Amniotic stem cell (primary cell): ENCODE measurements at regions not wholly inside any gene's neighbourhood (a gene's known extent, or its start where the extent isn't known, plus 50 kb on each side); places are given as distances from the start of the nearest gene placed in this dataset.

ENCODE experiments used
- DNase-seq: peaks from one replicate; lab custom pipeline; 2025; lab: John Stamatoyannopoulos, UW

DNA sequence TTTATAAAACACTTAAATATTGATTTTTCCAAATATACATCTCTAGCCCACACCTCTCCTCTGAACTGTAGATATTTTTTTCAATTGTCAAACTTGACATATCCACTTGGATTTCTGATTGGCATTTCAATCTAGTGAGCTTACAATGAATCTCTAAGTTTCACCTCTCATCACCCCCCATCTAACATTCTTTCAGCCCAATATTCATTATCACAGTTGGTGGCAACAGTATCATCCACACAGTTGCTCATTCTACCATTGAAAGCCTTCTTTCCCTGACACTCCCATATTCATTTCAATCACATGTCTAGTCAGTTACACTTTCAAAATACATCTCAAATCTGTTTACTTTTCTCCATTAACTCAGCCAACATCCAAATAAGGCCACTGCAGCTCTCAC, 385.2 kb downstream of the PCDH20 start:
- no peak for DNase-seq

DNA sequence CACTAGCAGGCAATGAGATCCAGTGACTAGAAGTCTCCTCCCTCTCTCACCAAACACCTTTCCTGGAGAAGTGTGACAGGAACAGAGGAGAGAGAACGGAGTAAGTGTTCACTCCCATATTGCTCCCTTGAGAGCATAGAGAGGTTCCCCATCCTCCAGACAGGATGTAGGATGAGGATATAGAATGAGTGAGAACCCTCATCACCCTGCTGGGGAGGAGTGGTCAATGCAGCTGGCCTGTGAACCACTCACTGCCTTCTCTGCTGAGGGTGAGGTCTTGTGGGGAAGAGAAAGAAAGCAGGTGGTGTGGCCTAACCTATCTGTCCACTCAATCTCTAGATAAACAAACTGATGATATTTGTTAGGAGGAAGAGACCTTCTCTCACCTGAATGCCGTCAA, 386.6 kb downstream of the PCDH20 start:
- DNase-seq: no peak

DNA sequence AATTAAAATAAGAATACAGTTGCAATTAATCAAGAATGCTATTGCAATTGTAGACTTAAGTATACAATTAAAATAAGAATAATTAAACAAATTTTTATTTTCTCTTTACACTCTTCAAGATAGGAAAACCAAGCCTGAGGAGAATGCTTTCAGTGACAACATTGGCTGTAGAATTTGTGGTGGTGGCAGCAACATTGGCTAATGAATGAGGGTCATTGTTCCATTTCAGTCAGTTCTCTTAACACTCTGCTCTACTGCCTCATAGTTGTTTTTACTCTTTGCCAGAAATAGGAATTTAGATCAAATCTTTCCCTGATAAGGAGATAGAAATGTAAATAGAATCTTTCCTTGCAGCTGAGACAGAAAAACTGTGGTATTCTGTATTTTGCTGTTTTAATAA, 391.6 kb downstream of the PCDH20 start:
- no peak for DNase-seq

DNA sequence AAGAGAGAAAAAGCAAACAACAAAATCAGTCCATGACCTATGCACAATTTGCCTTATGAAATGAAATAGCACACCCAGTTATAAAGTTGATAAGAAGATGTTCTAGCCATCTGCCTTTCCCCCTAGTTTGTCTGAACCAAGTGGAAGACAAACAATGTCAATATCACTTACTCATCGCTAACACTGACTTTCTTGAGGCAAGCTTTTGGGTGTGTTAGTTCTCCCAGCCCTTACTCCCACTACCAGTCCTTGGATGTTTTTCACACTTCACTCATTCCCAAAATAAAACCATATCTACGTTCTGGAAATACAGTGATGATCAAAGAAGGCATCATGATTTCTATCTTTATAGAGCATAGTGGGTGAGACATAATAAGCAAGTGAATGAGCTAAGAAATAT, 393.8 kb downstream of the PCDH20 start:
- no peak for DNase-seq

DNA sequence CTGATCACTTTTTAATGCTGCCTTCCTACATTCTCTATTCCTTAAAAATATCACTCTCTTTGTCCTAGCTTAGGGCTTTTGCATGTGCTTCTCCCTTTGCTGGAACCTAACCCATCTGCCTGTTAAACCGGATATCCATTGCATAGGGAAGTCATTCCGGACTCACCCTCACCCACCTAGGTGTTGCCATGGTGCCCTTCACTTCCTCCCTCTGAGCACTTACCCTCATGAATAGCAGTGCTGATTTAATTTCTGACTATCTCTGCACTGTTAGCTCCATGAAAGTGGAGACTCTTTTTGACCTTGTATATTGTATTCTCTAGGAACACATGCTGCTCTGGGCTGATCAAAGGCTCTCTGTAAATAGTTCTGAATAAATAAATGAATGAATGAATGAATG, 401.9 kb downstream of the PCDH20 start:
- DNase-seq: no peak

DNA sequence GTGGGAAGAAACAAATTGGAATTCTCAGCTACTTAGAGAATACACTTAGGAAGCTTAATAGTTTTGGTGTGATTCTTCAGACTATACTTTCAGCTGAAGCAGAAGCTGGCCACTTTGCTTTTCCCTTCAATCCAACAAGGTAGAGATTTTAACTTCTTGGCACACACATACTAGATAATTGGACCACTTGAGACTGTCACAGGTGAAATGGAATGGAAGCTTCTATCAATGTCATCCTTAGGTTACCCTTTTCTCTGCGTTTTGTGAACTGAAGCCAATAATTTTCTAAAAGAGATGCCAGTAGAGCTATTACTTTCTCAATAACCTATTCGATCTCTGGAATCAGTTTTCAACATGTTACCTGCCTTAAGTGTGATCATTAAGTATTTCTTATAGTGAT, 405.3 kb downstream of the PCDH20 start:
- no peak for DNase-seq

DNA sequence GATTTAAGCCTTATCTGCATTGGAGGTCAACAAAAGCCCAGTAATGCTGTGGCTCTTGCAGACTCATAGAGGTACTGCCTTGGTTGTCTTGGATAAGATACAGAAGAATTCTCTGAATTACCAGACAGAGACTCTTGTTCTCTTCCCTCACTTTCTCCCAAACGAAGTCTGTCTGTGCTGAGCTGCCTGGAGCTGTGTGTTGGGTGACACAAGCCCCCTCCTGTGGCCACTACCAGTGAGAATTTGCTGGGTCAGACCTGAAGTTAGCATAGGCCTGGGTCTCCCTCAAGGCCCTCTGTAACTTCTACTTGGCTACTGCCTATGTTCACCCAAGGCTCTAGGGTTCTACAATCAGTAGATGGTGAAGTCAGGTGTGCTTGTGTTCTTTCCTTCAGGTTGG, 413.0 kb downstream of the PCDH20 start:
- DNase-seq: no peak

DNA sequence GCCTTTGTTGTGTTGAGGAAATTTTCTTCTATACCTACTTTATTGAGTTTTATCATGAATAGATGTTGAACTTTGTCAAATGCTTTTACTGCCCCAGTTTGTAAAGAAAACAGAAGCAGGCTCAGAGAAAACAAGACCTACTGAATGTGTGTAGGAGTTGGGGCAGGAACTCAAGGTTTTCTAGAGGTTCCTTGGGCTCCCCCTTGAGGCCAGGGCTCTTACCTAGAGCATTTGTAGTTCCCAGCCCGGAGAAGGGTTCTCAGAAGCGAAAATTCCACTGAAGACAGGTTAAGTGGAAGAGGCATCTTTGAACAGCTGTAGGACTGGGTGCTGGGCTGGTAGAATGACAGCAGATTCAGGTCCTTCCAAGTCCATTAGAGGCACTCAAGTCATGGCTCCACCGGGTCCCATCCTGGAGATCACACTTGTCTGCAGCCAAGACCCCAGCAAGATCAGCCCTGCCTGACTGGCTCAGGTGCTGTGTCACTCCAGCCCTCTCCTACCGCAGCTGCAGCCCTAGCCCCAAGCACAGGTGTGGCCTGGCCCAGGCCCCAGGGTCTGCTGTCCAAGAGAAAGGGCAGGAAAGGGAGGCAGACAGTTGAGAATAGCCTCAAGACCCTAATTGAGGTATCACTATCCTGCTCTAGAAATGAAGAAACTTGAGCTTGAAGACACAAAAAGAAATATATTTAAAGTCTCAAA, 425.5 kb downstream of the PCDH20 start:
- DNase-seq: no peak

DNA sequence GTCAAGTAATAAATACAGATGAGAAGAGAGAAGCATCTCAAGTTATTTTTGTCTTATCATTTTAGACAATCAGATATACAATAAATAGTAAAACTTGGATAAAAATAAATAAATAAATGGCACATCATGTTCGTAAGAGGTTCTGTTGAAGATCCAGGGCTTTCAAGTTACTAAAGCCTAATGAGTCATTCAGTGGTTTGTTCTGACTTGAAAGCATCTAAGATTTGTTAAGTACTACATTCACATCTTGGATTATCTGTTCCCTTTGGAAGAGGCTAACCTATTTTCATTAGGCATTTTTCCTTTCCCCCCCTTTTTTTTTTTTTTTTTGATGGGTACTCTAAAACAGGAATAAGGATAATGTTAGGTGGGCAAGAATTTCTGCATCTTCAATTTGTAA, 429.3 kb downstream of the PCDH20 start:
- DNase-seq: no peak

DNA sequence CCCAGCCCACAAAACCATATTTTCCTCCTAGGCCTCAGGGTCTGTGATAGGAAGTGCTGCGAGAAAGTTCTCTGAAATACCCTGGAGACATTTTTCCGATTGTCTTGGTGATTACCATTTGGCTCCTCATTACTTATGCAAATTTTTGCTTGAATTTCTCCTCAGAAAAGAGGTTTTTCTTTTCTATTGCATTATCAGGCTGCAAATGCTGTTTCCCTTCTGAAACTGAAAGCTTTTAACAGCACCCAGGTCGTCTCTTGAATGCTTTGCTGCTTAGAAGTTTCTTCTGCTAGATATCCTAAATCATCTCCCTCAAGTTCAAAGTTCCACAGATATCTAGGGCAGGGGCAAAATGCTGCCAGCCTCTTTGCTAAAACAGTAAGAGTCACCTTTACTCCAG, 434.2 kb downstream of the PCDH20 start:
- DNase-seq: no peak

DNA sequence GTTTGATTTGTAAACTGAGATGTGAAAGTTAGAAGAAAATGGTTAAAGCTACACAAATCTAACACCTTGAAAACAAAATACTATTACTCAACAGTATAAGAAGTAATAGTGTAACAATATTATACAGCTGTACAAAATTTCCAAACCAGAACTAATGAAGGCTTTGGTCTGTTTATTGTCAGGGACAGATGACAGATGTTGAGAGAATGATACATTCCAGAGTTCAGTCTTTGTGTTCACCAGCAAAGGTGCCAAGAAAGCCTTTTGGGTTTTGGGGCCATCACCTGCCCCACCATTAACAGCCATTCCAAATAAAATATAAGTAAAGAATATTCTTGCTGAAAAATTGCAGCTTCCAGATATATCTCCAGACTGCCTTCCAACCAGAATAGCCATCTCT, 439.3 kb downstream of the PCDH20 start:
- no peak for DNase-seq

DNA sequence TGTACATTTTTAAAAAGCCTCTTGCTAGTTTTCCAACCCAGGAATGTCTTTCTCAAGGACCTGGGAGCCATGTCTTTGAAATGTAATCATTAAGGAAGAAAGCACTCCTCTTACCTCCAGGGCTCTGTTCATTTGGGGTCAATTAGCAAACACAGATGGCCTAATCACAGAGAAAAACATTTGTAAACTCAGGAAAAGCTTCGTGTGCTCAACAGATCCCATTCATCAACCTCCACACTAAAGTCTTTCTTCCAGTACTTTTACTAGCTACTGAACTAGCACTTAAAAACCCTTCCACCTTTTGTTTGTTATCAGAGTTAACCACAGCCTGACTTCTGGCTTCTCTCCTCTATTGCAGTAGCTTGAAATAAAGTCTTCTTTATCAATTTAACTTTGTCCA, 441.4 kb downstream of the PCDH20 start:
- DNase-seq: no peak

DNA sequence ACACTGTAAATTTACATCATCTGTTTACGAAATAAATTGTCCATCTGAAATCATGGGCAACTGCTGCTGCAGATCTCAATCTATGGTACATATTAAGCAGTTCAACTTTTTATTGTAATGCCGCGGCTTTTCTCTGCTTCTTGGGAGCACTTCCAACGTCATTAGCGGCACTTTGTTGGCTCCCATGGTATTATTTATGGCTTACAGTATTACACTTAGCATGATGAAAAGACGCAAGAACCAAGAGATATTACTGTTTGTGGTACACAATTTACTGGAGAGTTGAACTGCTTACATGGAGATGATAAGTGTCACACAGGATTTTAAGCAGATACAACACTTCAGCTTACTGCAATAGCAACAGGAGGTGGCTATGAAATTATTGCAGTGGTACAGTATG, 442.1 kb downstream of the PCDH20 start:
- DNase-seq: no peak

DNA sequence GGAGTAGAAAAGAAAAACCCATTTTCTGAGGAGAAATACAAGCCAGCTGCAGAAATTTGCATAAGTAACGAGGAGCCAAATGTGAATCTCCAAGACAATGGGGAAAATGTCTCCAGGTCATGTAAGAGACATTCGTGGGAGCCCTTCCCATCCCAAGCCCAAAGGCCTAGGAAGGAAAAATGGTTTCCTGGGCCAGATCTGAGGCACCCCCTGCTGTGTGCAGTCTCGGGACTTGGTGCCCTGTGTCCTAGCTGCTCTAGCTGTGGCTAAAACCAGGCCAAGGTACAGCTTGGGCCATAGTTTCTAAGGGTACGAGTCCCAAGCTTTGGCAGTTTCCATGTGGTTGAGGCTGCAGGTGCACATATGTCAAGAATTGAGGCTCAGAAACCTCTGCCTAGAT, 444.9 kb downstream of the PCDH20 start:
- DNase-seq: no peak

DNA sequence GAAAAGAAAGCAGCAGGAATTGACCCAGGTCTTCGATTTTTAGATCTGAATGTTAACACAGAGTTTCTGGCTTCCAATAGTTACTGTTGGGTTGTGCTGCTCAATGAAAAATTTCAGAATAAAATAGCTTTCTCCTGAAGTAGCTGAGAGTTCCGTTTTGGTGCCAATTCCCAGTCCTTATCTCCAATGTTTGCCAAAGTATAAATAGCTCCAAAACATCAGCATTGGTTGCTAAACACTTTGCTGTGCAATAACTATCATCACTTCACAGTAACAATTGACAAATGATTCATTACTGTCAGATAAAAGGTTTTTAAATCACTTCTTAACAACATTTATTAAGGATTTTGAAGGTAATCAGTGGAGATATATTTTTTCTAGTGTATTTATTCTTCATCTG, 446.0 kb downstream of the PCDH20 start:
- no peak for DNase-seq

DNA sequence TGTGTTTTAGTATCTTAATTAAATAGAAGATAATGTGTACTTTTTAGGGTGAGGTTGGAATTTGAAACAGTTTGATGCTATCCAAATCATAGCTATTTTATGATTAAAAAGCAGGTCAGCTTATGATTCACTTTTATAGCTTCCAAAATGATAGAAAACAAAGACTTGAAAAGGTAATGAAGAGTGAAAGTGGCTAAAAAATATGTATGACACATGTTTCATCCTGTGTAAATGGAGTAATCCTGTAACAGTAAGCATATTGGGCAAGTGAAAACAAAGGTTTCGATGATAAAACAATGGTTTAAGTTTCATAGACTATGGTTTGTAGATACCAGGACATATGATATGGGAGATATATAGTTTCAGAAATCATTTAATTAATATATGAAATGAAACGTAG, 456.2 kb downstream of the PCDH20 start:
- no peak for DNase-seq

DNA sequence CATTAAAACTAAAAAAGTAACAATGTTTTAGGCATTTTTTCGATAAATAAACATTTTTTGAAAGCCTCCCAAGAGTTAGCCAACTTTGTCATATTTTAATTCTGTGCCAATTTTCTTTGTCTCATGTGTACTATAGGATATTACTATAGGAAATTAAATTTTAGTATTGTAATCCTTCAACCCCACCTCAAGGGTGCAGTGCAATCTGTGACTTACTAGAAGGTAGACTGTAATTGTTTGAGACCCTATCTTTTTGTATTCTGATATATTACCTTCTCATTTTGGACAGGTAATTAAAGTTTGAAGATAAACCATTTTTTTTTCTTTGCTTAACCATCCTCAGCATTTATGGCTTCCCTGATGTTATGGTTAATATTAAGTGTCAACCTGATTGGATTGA, 457.8 kb downstream of the PCDH20 start:
- DNase-seq: no peak

DNA sequence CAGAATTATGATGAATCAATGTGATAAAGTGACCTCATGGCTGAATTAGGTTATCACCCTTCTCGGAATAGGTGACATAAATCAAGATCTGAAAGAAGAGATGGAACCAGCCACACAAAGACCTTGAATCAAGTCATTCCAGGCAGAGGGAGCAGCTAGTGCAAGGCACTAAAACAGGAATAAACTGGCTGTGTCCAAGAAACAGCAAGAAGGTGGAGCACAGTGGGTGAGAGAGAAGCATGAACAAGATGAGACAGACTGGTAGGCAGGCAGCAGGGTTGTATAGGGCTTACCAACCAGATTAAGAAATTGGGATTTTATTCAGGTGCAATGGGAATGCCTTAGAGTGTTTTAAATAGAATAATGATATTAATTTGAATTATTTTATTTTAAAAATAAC, 470.3 kb downstream of the PCDH20 start:
- DNase-seq: no peak

DNA sequence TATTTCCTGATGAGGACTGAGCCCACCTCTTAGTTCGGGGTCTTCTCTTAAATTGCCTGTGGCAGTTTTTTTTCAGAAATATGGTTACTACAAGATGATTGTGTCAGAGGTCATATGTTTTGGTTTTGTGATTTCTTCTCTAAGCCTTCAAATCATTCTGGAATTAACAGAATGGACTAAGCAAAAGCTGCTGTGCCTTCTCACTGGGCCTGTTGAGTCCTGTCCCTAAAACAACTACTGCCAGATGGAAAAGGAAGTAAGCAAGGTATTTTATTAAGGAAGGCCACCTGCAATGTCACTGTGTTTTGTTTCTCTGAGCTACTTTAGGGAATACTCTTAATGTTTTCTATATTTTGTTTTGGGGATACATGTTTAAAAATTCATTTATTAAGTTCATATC, 470.8 kb downstream of the PCDH20 start:
- no peak for DNase-seq

DNA sequence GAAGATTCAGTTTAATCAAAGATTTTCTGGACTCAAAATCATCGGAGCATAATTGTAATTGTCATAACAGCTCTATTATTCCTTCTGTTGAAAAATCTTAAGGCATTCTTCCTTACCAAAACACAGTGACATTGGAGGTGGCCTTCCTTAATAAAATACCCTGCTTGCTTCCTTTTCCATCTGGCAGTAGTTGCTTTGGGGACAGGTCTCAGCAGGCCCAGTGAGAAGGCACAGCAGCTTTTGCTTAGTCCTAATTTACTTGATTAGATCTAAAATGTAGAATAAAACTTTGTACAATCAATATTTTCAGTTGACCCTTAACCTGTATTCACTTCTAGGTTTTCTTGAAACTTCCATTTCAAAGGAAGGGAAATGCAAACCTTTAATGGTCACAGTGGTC, 471.6 kb downstream of the PCDH20 start:
- no peak for DNase-seq

DNA sequence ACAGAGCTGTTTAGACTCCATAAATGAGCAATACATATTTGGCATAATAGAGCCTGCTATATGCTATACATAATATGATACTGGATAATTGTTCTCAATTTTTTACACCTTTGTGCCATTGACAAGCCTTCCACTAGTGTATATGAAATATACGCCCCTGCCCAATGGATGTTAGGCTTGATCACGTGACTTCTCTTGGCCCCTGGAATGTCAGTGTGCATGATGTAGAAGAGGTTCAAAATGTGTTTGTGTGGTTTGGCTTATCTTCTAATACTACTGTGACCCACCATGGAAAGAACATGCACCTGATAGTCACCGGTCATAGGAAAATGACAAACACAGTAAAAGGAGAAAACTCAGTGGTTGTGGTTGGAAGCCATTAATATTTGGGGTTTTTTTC, 479.4 kb downstream of the PCDH20 start:
- no peak for DNase-seq

DNA sequence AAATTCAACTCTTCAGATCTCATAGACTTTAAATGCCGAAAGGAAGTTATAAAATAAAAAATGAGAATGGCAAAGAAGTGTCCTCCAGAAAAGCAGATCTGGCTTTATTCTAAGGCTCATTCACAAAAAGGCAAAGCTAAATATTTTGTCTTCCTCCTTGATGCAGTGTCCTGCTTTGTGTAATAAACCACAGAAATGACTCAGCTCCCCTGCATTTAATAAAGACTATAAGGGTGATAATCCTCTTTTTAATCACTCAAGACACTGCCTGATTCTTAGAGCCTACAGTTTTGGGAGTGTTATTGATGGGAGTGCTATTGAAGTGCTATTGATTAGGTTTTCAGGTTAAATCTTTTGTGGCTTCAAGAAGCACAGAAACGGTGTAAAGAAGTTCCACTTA, 482.0 kb downstream of the PCDH20 start:
- DNase-seq: no peak

DNA sequence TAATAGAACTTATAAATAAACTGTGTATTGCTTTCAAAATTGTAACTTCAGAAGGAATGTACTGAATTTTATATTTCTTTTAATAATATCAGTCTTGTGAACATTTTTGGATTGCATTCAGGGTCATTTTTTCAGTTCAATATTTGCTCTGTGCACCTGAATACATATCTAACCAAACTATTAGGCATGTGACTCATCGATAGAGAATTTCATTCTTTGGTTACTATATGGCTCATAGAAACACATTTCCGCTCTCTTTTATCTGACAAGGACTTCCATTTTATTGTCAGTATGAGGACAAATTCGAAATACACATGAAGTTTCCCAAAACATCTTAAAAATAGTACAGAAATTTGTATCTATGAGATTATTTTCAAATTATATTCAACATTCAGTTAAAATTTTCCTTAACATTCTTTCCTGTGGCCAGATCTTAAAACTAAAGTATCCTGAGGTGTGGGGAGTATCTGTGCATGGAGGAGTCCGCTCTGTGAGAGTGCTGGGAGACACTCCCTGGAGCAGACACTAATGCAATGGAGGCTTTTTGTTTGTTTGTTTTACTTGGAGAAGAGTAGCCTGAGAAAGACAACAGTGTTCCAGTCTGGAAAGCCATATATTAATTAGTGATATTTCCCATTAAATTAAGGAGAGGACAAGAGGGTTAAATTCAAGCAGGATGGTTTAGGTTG, 483.6 kb downstream of the PCDH20 start:
- no peak for DNase-seq

DNA sequence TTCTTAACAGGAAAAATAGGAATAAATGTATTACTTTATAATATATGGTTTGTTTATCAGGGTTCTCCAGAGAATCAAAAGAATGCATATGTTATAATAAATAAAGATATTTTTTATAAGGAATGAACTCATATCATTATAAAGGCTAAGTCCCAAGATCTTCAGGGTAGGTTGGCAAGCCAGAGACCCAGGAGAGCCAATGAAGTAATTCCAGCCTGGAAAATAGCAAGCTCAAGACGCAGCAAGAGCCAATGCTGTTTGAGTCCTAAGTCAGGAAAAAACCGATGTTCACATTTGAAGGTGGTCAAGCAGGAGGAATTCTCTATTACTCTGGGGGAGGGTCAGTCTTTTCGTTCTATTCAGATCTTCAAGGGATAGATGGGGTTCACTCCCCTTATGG, 490.0 kb downstream of the PCDH20 start:
- DNase-seq: no peak
